ENCODE measurements at regions not wholly inside any gene's neighbourhood (a gene's known extent, or its start where the extent isn't known, plus 50 kb on each side); places are given as distances from the start of the nearest gene placed in this dataset.
A peak's percentile ranks its signal among the peaks of the same experiment; 100 is the strongest.

- DNase-seq = no peak
These were observed 201.2 kb upstream of the MTNR1B start for GRCh38 chr11:92768121-92768840.

DNA sequence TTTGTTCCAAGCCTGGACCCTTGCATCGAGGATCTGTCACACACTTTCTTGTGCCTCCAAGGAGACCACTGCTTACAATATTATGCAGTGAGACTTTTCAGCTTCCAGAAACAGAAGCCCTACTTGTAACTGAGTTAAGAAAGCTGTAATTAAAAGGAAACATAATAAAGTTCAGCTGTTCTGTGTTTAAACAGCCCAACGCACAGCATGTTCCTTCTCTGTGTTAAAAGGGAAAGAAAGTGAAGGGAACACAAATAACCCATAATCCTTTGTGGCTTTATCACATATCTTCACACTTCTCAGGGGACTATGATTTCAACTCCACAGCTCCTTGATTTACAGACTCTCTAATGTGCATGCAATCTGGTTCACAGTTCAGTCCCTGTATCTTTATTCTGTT, 200.3 kb upstream of the MTNR1B start:
- no peak for DNase-seq

DNA sequence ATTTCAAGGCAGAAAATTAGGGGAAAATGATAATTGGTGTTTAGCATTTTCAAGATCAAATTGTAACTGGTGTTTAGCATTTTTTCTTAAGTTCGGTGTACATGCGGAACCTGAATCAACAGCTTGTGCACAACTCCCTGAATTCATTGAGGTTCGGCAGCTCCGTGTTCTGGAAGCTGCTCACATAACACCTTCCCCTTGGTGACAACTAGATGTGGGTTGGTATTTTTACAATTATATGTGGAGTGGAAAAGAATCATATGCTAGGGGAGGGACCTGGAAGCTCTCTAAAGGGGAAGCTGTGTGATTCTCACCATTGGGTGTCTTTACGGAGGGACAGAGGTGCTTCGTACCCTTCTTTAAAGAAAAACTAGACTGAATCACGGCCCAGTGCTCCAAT, 199.0 kb upstream of the MTNR1B start:
- DNase-seq = no peak

GRCh38 chr11:92770981-92771380, 198.5 kb upstream of the MTNR1B start:
- no peak for DNase-seq

GRCh38 chr11:92771701-92772100, 197.8 kb upstream of the MTNR1B start:
- no peak for DNase-seq

GRCh38 chr11:92775003-92775676, 194.3 kb upstream of the MTNR1B start:
- no peak for DNase-seq

- DNase-seq = peak; percentile 60
These were observed 192.8 kb upstream of the MTNR1B start for GRCh38 chr11:92776676-92777075.

DNA sequence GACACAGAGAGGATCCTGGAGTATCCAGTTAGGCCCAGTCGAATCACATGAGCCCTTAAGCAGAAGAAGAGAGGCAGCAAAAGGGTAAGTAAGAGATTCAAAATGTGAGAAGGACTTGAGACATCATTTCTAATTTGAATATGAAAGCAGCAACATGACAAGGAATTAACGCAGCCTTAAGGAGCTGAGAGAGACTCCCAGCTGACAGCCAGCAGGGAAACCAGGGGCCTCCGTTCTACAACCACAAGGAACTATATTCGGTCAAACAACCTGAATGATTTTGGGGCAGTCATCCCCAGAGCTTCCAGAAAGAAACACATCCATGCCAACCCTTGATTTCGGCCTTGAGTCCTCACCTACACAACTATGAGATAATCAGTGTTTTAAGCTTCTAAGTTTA, 189.7 kb upstream of the MTNR1B start:
- no peak for DNase-seq

DNA sequence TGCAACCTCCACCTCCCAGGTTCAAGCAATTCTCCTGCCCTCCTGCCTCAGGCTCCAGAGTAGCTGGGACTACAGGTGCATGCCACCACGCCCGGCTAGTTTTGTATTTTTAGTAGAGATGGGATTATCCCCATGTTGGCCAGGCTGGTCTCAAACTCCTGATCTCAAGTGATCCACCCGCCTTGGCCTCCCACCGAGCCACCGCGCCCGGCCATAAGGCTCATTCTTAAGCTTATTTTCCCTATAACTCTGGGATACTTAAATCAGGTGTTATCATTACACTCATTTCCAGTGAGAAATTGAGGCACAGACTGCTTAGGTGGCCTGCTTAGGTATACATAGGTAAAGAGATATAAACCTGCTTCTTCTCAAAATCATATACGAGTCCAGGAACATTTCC, 188.3 kb upstream of the MTNR1B start:
- no peak for DNase-seq

GRCh38 chr11:92782806-92783205, 186.6 kb upstream of the MTNR1B start:
- DNase-seq = no peak

DNA sequence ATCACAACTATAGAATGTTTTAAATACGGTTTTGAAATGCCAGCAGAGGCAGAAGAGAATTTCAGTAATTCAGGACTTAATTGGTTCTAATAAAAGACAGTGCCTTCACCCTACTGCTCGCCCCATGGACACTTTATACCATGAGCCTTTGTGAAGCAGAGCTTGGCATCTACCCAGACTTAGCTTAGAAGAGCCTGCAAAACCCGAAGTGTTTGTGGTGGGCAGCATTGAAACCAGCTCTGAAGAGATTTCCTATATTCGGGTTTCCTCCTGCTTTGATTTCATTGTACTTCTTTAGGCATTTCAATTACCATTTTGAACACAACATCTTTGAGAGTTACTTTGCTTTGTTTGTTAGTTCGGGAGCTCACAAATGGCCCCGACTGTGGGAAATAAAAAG, 185.1 kb upstream of the MTNR1B start:
- DNase-seq = no peak

GRCh38 chr11:92787638-92788037, 181.8 kb upstream of the MTNR1B start:
- DNase-seq = no peak

- peak; percentile 57 for DNase-seq
These were observed 179.7 kb upstream of the MTNR1B start for GRCh38 chr11:92789761-92790160.

DNA sequence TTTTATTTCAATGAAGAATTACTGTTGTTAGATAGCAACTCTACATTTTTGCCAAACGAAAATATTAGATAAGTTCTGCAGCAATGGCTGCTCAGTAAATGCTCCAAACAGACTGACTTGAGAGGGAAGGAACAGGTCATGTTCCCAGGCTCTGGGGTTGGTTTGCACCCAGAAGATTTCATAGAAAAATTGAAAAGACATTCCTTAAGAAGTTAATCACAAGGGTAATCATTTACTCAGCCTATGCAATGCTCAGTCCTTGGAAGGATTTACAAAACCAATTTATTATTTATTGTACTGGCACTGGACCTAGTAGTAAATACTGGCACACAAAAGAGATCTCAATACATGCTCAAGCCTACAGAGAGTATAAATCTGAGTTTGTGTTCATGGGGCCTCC, 179.1 kb upstream of the MTNR1B start:
- DNase-seq = no peak

DNA sequence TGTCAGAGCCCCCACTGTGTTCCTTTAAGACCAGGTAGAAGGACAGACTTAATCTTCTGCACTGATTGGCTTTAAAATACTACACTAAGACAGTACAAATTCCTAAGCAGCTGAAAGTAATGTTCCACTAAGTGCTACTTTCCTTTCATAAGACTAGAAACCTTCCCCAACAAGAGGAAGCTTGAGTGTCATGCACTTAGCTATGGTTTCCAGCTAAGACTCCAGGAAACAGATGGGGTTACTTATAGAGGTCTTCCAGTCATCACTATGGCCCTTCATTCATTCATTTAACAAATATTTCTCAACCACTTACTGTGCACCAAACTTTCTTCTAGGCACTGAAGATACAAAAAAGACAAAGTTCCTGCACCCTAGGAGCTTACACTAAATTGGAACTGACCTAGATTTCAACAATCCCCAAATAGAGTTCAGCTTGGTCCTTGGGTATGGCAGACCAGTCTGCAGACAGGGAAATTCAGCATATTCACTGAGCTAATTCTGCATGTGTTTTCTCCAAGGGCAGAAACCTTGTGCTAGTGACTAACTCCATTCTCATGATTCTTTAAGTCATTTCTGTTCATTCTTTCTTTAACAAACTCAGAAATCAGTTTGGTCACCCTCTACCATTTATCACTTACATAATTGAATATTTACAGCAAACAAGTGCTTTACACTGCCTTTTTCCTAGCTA, 178.4 kb upstream of the MTNR1B start:
- DNase-seq = no peak

DNA sequence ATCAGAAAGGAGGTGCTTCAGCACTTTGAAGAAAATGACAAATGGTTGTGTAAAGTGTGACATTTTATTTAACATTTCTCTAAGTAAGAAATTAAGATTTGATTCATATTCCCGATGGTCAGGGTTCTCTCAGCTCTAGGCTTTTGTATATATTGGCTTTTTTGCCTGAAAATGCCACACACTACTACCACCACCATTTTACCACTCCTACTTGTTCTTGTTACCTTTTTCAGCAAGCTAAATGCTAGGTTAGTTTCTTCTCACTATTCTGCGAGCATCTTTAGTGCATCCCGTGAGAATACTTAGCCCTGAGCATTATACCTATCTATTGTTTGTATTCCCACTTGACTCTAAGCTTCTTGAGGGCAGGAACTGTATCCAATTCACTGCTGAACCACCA, 177.6 kb upstream of the MTNR1B start:
- DNase-seq = no peak

DNA sequence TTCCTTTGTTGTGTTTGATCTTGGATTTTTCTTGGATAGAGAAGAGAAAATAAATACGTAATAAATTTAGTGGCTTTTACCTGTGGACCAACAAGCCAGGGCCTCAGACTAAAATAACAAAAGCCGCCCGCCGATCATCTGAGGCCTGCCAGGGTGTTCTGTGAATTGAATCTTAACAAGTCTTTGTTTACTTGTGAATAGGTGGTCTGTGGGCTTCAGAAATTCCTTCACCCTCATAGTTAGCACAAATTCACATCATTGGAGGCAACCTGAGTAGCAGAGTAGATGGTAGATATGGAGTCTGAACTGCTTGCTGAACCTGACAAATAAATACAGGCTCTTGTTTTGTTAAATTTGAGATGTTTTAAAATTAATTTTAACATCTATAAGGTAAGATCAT, 176.3 kb upstream of the MTNR1B start:
- DNase-seq = no peak

- no peak for DNase-seq
These were observed 174.7 kb upstream of the MTNR1B start for GRCh38 chr11:92794783-92795182.

DNA sequence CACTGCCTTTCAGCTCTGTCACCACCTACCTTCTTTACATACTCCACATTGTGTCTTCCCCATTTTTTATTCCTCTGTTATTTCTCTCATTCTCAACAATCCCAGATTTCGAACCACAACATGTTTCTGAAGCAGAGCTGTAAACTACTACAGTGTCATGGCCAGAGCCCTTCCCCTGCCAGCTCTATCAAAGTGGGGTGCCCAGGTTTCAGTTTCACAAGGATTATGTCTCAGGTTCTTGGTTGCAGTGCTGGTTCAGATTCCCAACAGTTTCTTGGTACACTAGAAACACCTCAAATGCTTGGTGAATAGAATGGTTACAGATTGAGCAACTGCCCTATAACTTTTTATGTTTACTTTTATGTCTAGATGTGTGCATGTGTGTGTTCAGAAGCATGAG, 172.7 kb upstream of the MTNR1B start:
- DNase-seq = no peak

DNA sequence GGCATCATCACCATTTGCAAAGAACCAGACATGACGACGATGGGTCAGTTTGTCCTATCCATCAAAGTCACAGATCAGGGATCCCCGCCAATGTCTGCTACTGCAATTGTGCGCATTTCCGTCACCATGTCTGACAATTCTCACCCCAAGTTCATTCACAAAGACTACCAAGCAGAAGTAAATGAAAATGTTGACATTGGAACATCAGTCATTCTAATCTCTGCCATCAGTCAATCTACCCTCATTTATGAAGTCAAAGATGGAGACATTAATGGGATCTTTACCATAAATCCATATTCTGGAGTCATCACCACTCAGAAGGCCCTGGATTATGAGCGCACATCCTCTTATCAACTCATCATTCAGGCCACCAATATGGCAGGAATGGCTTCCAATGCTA, 171.6 kb upstream of the MTNR1B start:
- DNase-seq = no peak

DNA sequence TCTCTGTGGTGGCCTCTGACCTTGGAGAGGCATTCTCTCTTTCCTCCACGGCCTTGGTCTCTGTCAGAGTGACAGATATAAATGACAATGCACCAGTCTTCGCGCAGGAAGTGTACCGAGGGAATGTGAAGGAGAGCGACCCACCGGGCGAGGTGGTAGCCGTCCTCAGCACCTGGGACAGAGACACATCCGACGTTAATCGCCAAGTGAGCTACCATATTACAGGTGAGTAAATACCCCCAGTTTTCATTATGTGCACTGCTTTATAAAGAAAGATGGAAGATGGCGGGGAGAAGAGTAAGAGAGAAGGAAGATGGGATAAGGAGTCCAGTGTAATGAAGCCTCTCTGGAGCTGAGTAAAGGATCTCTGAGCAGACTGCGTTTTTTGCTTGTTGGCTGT, 167.8 kb upstream of the MTNR1B start:
- no peak for DNase-seq

DNA sequence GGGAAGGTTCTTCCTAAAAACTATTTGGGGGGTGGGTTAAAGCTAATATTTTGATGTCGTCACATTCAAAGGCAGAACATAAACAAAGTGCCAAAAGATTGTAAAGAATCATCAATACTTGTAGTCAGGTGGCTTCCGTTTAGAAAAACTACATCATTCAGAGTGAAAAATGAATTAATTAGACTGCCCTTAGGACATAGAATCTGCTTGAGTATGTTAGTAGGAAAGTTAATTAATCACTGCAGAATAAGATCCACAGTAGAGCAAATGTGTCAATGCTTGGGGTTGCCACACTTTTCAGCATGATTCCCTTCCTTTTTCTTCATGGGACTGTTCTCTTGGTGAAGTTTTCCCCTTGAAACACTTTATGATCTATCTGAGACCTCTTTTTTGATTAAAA, 166.8 kb upstream of the MTNR1B start:
- no peak for DNase-seq

- no peak for DNase-seq
These were observed 166.1 kb upstream of the MTNR1B start for GRCh38 chr11:92803391-92803790.

DNA sequence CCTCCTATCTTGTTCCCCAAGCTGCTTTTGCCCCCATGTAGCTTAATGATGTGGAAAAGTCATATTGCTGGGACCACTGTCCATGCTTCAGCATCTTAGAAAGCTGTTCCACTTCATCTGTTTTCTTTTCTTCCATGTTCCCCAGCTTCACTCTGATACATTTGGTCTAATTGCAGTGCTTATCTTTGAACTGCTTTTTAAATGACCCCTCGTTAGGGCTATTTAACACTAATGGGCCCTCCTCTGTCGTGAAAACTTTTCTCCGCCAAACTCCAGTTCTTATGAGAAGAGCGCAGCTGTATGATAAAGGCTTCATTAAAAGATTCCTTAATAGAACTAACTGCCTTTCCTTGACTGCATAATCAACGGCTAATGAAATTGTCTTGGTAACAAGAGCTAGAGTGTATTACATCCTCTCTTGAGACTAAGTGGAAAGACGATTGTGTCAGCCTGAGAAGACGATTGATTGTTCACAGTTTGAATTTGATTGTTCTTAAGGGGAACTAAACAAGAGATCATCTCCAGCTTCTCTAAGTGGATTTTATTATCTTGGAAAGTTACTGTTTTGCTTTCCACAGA, 165.0 kb upstream of the MTNR1B start:
- DNase-seq = no peak

Data from islet precursor cell (in vitro differentiated cells).